HG03196 (cell line): ENCODE measurements at regions not wholly inside any gene's neighbourhood (a gene's known extent, or its start where the extent isn't known, plus 50 kb on each side); places are given as distances from the start of the nearest gene placed in this dataset.
"Not testable (repeated sequence)": the region's sequence is repeated elsewhere in the genome, so short reads cannot be mapped to it uniquely, and the experiment has no call there.

Experiments
- ATAC-seq: cut with Tn5 transposase; IDR thresholded peaks from one replicate; pipeline ENCODE4 v1.9.1; 2021; ENCODE audit not compliant: unreplicated experiment

DNA sequence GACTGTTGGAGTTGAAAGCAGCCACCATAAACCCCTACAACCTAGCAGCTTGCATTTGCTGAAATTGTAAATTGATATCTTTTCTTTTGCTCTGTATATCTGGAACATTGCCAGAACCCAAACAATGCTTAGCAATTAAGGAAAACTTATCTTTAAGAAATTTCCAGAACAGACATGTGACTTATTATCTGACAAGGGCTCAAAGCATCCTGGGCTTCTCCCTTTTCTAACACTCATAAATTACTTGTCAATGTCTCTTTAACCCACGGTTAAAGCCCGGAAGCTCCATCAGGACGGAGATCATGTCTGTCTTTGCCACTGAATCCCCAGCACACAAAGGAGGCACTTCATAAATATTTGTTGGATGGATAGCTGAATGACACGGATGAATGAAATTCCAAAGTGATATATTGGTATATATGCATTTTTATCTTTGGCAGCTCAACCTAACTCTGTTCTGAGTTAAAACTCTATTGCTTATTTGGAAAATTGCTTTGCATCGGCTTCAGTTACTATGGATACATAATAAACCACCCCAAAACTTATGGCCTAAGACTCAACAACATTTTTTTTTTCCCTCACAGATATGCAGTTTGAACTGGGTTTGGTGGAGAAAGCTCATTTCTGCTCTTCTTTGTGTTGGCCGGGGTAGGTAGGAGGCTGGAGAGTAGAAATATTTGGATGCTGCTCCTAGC, 103.1 kb upstream of the CLINT1 start:
- ATAC-seq, result no peak

DNA sequence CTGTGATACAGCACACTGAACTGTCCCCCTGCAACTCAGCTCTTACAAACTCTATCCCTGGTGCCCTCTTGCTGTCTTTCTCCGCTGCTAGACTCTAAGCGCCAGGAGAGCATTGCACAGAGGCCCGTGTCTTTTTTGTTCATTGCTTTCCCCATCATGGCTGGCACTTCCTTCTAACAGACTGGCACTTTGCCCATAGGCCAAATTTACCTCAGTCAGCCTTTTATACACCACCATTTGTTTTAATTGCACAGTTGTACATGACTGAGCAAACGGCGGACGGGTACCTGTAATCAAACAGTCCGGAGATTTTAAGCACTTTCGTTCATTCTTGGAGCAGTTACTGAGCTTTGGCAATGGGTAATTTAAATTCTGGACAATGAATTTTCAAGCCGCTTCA, 102.2 kb upstream of the CLINT1 start:
- no peak for ATAC-seq

DNA sequence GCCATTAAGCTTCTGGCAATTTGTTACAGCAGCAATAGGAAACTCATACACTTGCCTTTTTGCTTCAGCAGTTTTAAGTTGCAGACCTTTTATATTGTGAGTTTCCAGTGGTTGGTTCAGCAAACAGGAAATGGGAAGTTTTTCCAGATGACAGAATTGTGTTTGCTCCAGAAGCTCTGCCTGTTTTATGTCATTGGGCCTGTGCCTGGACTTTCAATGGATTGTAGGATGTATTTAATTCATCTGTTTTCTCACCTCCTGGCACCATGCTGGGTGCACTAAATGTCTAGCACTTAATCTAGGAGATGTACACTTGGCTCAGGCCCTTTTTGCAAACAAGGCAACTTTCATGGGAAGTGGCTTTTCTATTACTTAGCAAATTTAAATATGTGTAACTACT, 100.4 kb upstream of the CLINT1 start:
- no peak for ATAC-seq

DNA sequence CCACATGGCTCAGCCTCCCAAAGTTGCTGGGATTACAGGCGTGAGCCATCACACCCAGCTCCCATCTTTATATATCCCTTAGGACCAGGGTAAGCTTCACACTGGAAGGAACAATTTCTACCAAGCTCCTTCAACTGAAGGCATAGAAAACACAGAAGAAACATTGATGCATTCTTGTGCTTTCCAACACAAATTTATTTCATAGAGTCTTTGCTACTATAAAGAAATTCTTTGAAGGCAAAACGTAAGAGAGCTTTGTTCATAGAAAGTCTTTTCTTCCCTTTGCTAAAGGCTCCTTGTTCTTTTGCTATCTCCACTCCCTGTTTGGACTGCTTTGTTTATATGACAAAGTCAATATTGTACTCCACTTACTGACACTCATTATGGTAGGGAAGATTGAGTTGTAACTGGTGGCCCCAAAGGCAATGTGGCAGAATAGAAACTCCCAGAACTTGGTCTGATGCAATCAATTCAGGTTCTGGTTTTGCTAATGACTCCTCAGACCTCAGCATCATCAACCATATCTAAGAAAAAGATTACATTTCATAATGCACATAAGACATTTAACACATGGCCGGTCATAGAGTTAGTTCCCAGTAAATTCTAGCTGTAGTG, 97.4 kb upstream of the CLINT1 start:
- ATAC-seq, result no peak

DNA sequence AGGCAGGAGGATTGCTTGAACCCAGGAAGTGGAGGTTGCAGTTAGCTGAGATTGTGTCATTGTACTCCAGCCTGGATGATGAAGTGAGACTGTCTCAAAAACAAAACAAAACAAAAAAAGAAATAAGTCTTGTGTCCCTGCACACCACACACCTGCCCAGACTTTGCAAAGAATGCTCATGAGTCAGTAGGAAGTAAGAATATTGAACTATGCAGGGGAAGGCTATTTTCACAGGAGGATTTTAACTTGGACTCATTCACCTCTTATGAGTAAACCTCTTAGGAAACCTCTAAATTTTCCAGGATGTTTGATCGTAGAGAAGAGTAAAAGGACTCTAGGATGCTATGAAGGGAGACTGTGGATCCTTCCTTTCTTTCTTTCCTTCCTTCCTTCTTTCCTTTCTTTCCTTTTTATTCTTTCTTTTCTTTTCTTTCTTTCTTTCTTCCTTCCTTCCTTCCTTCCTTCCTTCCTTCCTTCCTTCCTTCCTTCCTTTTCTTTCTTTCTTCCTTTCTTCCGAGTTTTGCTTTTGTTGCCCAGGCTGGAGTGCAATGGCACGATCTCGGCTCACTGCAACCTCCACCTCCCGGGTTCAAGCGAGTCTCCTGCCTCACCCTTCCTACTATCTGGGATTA, 96.7 kb upstream of the CLINT1 start:
- no peak for ATAC-seq

DNA sequence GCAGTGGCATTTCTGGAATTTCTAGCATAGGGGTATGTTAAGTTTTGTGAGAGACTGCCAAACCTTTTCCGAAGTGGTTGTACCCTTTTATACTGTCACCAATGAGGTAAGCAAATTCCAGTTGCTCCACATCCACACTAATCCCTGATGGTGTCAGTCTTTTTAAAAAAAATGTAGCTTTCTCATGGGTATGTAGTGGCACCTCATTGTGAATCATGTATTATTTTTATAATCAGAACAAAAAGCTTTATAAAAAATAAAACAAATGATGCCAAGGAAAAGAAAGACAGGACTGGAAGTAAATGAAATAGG, 93.4 kb upstream of the CLINT1 start:
- ATAC-seq, result no peak

DNA sequence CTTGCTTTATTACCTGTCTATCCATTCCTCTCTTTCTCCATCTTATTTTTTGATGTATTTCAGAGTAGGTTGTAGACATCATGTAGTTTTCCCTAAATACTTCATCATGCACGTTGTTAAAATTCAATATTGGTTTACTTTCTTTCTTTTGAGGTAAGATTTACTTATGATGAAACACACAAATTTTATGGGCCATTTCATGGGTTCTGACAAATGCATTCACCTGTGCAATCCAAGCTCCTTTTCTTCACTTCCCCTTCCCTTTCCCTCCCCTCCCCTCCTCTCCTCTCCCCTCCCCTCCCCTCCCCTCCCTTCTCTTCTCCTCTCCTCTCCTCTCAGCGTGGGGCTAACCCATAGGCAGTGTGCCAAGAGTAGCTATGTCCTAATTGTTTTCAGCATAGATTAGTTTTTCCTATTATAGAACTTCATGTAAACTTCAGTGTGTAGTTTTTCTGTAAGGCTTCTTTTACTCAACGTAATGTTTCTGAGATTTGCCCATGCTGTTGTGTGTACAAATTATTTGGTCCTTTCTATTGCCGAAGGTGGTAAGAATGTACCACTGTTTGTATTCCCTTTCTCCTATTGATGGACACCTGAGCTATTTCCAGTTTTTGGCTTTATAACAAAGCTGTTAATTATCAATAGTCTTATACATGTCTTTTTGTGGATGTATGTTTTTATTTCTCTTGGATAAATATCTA, 92.9 kb upstream of the CLINT1 start:
- ATAC-seq, result no peak

DNA sequence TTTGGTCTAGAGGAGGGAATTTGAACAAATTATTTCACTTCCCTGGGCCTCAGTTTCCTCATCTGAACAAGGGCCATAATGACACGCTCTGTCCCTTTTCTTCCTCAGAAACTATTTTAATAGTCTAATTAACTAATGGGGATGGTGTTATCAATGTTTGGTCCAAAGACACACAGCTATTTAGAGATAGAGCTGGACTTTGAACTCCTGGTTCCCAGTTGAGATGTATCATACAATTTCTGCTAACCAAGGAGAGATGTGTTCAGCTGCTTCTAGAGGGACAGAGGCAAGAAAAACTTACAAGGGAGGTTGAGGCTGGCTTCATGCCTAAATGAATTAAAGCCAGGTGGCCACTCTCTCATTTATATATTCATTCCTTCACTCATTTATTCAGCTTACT, 90.6 kb upstream of the CLINT1 start:
- ATAC-seq, result no peak

DNA sequence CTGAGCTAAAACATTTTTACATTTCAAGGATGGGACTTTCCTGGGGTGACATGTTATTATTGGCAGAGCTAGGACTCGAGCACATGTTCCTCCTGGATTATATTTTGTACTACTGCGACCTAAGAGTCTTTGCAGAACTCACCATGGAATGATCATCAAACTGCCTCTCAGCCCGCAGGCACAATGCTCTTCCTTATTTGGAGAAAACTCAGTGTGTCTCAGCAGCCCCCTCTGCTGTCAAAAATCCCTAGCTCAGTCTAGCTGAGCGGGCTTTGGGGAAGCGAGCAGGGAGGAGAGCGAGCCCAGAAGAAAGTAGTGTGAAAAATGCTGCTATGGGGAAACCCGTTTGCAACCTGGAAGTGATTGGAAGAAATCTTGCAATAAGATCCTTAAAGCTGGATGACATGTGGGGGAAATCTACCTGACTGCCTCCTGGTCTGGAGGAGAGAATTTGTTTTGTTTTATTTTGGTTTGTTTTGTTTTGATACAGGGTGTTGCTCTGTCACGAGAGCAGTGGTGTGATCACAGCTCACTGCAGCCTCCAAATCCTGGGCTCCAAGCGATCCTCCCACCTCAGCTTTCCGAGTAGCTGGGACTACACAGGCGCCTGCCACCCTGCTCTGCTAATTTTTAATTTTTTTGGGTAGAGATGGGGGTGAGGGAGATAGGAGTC, 89.9 kb upstream of the CLINT1 start:
- no peak for ATAC-seq

DNA sequence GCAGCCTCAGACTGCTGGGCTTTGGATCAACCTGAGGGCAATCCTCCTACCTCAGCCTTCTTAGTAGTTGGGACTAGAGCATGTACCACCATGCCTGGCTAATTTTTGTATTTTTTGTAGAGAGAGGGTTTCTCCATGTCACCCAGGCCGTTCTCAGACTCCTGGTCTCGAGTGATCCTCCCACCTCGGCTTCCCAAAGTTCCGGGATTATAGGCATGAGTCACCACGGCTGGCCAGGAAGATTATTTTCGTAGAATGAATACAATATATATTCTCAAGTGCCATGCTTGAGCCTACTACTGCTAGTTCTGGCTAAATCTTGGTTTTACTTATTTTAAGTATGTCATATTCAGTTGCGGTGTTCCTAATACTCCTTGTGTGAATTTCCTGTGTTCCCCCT, 88.2 kb upstream of the CLINT1 start:
- no peak for ATAC-seq

DNA sequence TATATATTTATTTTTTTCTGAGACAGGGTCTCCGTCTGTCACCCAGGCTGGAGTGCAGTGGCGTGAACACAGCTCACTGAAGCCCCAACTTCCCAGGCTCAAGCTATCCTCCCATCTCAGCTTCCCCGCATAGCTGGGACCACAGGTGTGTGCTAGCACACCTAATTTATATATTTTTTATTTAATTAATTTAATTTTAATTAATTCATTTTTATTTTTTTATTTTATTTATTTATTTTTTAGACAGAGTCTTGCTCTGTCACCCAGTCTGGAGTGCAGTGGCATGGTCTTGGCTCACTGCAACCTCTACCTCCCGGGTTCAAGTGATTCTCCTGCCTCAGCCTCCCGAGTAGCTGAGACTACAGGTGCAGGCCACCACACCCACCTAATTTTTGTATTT, 86.9 kb upstream of the CLINT1 start:
- not testable (repeated sequence) for ATAC-seq

DNA sequence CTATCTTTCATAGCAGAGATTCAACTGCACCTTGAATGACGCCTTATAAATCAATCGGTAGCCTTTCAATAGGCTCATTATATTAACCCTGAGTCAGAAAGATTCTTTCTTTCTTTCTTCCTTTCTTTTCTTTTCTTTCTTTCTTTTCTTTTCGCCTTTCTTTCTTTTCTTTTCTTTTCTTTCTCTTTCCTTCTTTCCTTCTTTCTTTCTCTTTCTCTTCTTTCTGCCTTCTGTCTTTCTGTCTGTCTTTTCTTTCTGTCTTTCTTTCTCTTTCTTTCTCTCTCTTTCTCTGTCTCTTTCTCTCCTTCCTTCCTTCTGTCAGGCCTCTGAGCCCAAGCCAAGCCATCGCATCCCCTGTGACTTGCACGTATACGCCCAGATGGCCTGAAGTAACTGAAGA, 86.0 kb upstream of the CLINT1 start:
- ATAC-seq, result no peak

DNA sequence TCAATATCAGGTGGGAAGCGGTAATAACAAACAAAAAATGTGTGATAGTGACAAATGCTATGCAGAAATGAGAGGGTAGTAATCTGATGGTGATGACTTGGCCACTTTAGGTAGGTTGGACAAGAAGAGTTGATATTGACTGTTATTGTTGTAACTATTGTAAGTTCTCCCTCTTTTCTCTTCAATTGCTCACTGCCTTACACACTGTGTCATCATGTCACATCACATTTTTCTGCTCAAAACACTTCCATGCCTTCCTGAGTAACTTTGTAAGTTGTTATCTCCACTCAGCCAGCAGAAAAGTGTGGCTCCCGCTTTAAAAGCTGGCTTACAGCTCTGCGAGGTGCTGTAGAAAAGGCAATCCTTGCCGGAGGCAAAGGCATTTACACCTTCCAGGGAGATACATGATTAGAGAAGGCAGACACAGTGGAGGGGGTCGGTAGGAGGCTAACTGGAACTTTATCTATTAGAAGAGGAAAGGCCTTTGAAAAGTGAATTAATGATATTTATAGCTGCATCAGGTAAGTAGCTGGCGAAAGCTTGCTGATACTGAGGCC, 85.2 kb upstream of the CLINT1 start:
- no peak for ATAC-seq

DNA sequence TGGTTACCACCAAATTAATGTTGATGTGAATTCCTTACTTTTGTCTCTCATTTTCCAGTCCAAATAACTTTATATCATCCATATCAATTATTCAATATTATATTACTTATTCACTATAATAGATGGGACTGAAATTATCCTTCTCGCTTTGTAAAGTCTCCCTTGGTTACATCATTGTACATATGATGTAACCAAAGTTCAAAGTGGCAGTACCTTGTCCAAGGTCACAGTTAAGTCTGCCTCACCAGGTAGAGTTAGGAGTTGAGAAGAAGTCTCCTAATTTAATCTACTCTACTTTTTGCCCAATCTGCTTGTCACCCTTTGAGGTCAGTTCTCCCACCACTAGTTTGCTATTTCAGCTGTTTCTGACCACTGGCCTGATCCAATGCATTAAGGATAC, 83.7 kb upstream of the CLINT1 start:
- ATAC-seq, result no peak

DNA sequence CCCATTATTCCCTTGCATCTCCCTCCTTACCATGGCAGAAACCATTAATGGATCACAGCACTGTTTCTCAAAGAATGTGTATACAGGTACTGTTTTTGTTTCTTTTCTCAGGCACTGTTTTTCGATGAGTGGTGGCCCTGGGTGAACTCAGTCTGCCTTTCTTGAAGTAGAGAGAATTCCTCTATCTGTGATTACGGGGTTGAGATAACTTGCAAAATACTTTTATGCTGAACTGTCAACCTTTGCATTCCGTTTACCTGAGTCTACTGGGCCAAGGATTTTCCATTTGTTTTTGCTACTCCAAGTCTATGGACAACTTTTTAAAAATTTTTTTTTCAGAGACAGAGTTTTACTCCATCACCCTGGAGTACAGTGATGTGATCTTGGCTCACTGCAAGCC, 82.7 kb upstream of the CLINT1 start:
- ATAC-seq, result no peak

DNA sequence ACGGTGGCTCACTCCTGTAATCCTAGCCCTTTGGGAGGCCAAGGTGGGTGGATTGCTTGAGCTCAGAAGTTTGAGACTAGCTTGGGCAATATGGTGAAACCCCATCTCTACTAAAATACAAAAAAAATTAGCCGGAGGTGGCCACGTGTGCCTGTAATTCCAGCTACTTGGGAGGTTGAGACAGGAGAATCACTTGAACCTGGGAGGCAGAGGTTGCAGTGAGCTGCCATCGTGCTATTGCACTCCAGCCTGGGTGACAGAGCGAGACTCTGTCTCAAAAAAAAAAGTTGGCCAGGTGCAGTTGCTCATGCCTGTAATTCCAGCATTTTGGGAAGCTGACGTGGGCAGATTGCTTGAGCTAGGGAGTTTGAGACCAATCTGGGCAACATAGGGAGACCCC, 79.2 kb upstream of the CLINT1 start:
- ATAC-seq, result not testable (repeated sequence)

DNA sequence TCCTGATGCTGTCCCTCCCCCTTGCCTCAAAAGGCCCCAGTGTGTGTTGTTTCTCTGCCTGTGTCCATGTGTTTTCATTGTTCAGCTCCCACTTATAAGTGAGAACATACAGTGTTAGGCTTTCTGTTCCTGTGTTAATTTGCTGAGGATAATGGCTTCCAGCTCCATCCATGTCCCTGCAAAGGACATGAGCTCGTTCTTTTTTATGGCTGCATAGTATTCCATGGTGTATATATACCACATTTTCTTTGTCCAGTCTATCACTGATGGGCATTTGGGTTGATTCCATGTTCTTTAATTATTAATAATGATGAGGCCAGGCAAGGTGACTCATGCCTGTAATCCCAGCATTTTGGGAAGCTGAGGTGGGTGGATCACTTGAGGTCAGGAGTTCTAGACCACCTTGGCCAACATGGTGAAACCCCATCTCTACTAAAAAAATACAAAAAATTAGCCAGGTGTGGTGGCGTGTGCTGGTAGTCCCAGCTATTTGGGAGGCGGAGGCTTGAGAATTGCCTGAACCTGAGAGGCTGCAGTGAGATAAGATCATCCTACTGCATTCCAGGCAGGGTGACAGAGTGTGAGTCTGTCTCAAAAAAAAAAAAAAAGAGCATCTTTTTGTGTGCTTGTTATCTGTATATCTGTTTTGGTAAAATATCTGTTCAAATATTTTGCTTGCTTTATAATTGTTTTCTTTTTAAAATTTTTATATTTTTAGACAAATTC, 78.0 kb upstream of the CLINT1 start:
- ATAC-seq, result not testable (repeated sequence)

DNA sequence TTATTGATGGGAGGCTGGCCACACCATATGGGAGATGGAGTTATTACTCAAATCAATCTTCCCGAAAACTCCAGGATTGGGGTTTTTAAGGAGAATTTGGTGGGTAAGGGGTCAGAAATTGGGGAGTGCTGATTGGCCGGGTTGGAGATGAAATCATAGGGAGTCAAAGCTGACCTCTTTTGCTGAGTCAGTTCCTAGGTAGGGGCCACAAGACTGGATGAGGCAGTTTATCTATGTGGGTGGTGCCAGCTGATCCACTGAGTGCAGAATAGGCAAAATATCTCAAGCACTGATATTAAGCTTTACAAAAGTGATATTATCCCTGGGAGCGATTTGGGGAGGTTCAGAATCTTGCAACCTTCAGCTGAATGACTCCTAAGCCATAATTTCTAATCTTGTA, 75.7 kb upstream of the CLINT1 start:
- no peak for ATAC-seq

DNA sequence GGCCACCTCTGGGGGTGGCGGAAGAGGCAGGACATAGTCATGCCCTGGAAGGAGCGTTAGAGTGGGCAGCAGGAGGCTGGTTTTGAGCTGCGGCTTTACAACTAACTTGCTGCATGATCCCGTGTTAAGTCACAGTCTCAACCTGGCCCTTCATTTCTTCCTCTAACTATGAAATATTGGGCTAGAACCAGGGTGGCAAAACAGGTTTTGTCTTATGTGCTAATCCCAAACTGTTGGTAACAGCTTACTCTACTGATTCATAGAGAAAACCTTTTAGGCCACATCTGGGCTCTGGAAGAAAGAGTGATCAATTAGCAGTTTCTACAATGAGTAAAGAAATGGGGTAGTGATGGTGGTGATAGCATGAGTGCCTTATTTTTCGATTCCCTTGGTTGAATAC, 74.1 kb upstream of the CLINT1 start:
- no peak for ATAC-seq

DNA sequence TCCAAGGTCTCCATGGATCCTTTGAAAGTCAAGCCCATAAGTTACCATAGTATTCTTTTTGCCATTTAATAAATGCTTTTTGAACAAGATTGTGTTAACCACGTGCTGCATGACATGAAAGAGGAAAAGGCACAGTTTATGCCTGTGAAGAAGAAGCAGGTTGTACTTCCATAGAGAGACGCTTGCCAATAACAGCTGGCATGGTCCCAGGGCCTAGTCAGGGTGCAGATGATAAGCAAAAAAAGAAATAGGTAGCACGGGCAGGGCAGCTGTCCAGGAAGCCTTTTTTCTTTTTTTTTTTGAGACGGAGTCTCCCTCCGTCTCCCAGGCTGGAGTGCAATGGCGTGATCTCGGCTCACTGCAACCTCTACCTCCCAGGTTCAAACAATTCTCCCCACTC, 71.8 kb upstream of the CLINT1 start:
- no peak for ATAC-seq

DNA sequence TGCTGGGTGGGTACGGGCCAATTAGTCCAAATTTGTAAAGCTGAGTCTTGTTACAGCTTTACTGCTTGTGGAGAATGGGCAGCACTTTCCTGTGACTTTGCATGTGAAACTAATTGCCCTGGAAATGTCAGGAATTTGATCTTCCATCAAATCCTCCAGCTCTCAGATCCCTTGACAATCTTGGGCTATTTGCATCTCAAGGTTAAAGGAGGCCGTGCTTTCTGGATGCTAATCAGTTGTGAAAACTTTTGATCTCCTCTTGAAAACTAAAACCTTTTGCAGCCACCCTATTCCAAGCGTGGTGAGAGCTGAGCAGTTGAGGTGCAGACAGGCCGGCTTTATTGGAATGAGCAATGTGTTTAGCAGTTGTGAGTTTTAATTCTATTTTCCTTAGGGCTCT, 68.0 kb upstream of the CLINT1 start:
- ATAC-seq, result no peak
